Astrocyte of the spinal cord (primary cell): ENCODE measurements at regions not wholly inside any gene's neighbourhood (a gene's known extent, or its start where the extent isn't known, plus 50 kb on each side); places are given as distances from the start of the nearest gene placed in this dataset.

Experiments
- DNase-seq: peaks from one replicate; pipeline ENCODE4 v3.0.0; 2011; ENCODE audit warnings: low read depth, low spot score
- H3K4me3 ChIP-seq: 2 replicates; pipeline ENCODE4 v1.5.1; 2011; ENCODE audit warnings: low read depth, mild to moderate bottlenecking, low read length, moderate library complexity
- in situ Hi-C: cut with HindIII; loops from 2 replicates; pipeline ENCODE4 v1.10.0; 2017; ENCODE audit warnings: low sequenced_read_pairs
- TF ChIP-seq, protein P1 (sequence below): IDR thresholded peaks from 2 replicates; pipeline ENCODE4 v1.5.1; 2012; ENCODE audit warnings: low read depth, mild to moderate bottlenecking, low read length, inconsistent platforms

DNA sequence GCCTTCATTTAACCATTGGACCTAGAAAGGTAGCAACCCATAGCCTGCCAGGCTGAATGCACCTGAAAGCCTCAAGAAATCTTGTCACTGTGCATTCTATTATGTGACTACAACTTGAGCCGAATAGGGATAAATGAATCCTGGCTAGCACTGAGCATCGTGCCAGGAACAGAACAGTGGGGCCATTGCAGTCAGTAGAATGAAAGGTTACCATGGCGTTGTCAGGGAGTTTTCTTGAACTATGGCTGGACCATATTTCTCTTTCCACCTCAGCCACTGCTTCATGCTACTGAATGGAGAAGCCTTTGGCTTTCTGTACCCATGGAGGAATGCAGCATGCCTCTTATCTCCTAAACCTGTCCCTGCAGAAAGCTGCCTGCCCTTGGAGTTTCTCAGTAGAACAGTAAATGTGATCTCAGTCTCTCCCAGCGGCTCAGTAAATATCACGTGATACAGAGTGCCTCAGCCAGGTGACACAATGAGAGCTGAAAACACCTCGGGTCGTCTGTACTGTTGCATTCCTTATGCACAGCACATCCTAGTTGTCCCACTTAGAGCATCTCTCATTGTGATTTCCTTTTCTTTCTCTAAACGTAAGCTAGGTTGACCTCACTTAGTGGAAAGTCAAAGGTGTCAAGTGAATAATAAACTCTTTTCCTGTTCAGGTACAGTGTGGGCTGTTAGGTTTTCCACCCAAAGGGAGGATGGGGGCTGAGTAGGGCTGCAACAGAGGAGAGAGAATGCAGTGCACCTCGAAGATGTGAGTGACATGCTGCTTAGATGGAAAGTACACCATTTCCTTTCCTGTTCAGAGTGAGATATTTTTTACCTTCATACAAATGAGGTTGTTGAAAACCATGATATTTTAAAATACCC lies 115.3 kb downstream of the MACIR start:
- in situ Hi-C loops, result no loop called here
- DNase-seq, result no peak
- TF ChIP-seq, protein P1, sequence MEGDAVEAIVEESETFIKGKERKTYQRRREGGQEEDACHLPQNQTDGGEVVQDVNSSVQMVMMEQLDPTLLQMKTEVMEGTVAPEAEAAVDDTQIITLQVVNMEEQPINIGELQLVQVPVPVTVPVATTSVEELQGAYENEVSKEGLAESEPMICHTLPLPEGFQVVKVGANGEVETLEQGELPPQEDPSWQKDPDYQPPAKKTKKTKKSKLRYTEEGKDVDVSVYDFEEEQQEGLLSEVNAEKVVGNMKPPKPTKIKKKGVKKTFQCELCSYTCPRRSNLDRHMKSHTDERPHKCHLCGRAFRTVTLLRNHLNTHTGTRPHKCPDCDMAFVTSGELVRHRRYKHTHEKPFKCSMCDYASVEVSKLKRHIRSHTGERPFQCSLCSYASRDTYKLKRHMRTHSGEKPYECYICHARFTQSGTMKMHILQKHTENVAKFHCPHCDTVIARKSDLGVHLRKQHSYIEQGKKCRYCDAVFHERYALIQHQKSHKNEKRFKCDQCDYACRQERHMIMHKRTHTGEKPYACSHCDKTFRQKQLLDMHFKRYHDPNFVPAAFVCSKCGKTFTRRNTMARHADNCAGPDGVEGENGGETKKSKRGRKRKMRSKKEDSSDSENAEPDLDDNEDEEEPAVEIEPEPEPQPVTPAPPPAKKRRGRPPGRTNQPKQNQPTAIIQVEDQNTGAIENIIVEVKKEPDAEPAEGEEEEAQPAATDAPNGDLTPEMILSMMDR, result no peak
- H3K4me3 ChIP-seq, result no peak overlapping the region

DNA sequence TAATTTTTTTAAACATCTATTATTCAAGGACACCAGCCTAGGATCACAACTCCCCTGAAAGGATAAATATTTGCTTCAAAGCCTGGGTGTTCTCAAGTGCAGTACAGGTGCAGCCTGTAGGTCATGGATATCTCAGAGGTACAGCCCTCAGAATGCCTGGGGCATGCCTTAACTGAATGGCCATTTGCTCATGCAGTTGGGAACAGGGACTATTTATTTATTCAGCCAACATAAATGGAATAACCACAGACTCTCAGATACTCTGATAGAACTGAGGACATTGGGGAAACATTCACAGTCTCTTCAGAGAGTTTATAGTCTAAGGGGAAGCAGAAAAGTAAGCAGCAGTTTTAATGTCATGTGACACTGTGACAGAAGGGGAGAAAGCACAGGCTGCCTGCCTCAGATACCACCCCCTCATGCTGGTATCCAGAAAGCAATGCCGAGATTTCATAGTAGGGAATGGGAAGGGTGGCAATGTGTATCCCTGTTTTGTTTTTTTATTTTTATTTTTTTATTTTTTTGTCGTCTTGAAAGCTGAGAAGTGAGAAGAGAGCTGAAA lies 112.6 kb downstream of the MACIR start:
- TF ChIP-seq, protein P1, result no peak
- no peak for DNase-seq
- in situ Hi-C loops, result no loop called here
- no peak overlapping the region for H3K4me3 ChIP-seq

DNA sequence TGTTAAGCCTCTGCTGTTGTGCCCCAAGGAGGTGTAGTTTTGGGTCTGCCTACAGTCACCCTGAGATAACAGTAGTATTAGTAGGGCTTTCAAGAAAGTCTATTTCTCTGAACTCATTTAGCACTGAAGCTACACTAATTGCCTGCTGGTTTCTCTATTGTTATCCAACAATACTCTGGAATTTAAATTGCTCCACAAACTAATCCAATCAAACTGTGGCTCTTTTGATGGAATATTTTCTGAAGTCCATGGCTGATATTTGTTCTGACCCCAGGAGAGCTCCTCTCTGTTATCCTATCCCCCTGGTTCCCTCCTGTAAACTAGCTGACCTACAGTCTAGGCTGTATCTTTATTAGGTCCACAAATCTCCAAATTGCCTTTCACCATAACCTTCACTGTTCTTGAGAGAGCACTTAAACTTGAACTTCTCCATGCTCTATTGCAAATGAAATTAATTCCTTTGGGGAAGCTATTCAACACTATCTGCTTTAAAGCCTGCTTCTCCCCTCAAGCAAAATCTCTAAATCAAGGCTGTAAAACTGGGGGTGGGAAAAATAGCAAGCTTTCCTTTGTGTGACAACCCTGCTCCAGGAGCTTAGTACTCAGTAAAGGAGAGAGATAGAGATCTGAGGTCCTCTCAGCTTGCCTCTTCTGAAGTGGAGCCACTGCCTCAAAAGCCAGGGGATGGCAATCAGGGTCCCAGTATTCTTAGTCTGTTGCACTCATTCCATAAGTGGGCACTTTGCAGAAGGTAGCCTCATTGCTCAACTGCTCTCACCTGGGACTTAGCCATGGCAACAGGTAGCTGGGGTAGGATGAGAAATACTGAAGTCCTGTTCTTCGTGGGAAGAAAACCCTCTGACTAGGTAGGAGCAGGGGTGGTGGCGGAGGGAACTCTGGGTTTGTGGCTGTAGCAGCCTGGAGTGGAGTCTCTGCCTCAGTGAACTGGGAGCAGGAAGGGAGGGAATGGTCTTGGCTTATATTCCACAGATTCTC lies 110.9 kb downstream of the MACIR start:
- no peak overlapping the region for H3K4me3 ChIP-seq
- TF ChIP-seq, protein P1, result no peak
- no peak for DNase-seq
- in situ Hi-C loops, result no loop called here

DNA sequence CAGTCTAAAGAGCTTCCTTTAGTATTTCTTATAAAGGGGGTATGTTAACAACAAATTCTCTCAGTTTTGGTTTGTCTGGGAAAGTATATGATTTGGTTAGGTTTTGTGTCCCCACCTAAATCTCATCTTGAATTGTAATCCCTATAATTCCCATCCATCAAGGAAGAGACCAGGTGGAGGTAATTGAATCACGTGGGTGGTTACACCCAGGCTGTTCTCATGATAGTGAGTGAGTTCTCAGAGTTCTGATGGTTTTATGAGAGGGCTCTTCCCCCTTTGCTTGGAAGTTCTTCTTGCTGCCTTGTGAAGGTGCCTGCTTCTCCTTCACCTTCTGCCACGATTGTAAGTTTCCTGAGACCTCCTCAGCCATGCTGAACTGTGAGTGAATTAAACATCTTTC lies 109.1 kb downstream of the MACIR start:
- no peak for DNase-seq
- in situ Hi-C loops, result no loop called here
- TF ChIP-seq, protein P1, result no peak
- no peak overlapping the region for H3K4me3 ChIP-seq

DNA sequence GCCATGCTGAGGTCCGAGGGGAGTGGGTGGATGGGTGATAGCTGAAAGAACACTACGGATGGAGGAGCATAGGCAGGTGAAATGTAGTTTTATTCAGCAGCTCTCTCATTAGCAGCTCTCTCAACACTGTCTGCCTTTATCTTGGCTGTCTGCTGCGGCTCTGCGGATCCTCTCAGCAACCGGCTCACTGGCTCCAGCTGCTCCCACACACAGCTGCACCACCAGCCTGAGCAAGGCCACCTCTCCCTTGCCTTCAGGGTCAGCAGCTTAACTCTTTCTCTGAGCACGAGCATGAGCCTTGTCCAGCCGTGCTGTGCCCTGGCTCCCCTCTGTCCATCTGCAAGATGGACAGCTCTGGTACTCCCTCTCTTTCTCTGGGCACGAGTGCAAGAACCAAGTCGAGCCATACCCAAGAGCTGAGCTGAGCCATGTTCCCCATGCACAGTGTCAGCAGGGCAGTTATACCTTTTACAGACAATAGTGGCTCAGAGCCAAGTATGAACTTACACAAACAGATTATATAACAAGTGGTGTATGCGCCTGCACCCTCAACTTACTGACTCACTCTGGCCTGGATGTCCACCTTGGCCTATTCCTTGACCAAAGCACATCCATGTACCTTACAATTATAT lies 108.5 kb downstream of the MACIR start:
- no peak overlapping the region for H3K4me3 ChIP-seq
- TF ChIP-seq, protein P1, result no peak
- in situ Hi-C loops, result no loop called here
- DNase-seq, result no peak

DNA sequence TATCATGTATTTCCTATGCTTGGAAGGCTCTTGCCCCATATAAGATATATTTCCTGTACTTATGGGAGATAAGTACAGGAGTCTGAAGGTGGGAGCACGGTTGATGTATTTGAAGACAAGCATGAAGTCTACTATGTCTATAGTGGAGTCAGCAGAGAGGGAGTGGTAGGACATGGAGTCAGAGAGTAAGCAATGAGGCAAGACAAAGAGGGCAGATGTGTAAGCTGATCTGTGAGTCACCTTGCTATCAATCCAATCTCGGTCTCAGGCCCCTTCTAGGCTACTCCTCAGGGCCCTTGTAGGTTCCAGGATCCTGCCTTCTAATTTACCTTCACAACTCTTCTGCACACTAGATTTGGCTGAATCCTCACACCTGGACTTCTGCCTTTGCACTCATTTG lies 105.5 kb downstream of the MACIR start:
- TF ChIP-seq, protein P1, result no peak
- in situ Hi-C loops, result no loop called here
- no peak overlapping the region for H3K4me3 ChIP-seq
- no peak for DNase-seq
